B cell (primary cell): ENCODE measurements at regions not wholly inside any gene's neighbourhood (a gene's known extent, or its start where the extent isn't known, plus 50 kb on each side); places are given as distances from the start of the nearest gene placed in this dataset.

Experiments
- ATAC-seq: fragments of 200-7000 bp; cut with Tn5 transposase; one replicate; pipeline ENCODE4 v1.10.0; 2021; ENCODE audit warnings: low read depth, mild to moderate bottlenecking, moderate number of reproducible peaks, moderate library complexity
- CTCF ChIA-PET: fragments of 350-600 bp; sonication (Branson Sonifier 250); formaldehyde crosslinking; loops from one replicate; lab custom pipeline; 2021; ENCODE audit warnings: antibody characterized with exemption, inconsistent platforms; lab: Charles Lee
- POLR2A ChIA-PET: fragments of 350-600 bp; sonication (Branson Sonifier 250); formaldehyde crosslinking; loops from one replicate; lab custom pipeline; 2021; ENCODE audit warnings: antibody characterized with exemption; lab: Charles Lee
- DNase-seq: peaks from one replicate; pipeline ENCODE4 v3.0.0; 2013
- H2AFZ ChIP-seq: 2 replicates; pipeline ENCODE4 v1.6.1; 2012; ENCODE audit warnings: mild to moderate bottlenecking, low read depth, low read length; ENCODE audit not compliant: insufficient read depth, poor library complexity, severe bottlenecking
- H3K27ac ChIP-seq, 2 donors: 1 replicate in 1 of 2; 2 replicates in 1 of 2; pipeline ENCODE4 v1.5.1; 2012 to 2013; ENCODE audit warnings: low read length in 2 of 2, mild to moderate bottlenecking in 2 of 2, moderate library complexity in 1 of 2
- H3K27me3 ChIP-seq, 4 experiments: fragments of 200-600 bp in 1 of 4; sonication (generic) in 1 of 4; replicated peaks in 1 of 4; 1 replicate in 2 of 4; 2 replicates in 2 of 4; pipeline versions ENCODE4 v1.6.1 to v1.7.0; 2013 to 2016; ENCODE audit warnings: low read length in 3 of 4, mild to moderate bottlenecking in 2 of 4, mixed read lengths in 1 of 4, moderate library complexity in 1 of 4; ENCODE audit not compliant: insufficient read depth in 4 of 4, control insufficient read depth in 3 of 4; ENCODE audit errors: control extremely low read depth in 1 of 4
- H3K36me3 ChIP-seq, 2 experiments: replicated peaks in 1 of 2; 1 replicate in 1 of 2; 2 replicates in 1 of 2; pipeline versions ENCODE4 v1.6.1 to v1.7.1; 2013; ENCODE audit warnings: low read length in 1 of 2; ENCODE audit not compliant: insufficient read depth in 2 of 2, control insufficient read depth in 1 of 2; ENCODE audit errors: control extremely low read depth in 1 of 2, extremely low read depth in 1 of 2
- H3K4me1 ChIP-seq, 2 donors: fragments of 200-600 bp in 1 of 2; sonication (generic) in 1 of 2; 1 replicate in 1 of 2; 2 replicates in 1 of 2; pipeline versions ENCODE4 v1.5.1 to v1.6.1; 2013 to 2017; ENCODE audit warnings: low read length in 2 of 2; ENCODE audit not compliant: control insufficient read depth in 2 of 2, insufficient read depth in 2 of 2
- H3K4me2 ChIP-seq: replicated peaks from 2 replicates; pipeline ENCODE3; 2012; ENCODE audit warnings: mild to moderate bottlenecking, low read depth, low read length; ENCODE audit not compliant: poor library complexity, severe bottlenecking
- H3K4me3 ChIP-seq, 5 experiments: fragments of 200-600 bp in 1 of 5; sonication (generic) in 1 of 5; 1 replicate in 3 of 5; 2 replicates in 2 of 5; pipeline versions ENCODE4 v1.5.1 to v1.7.0; 2011 to 2016; ENCODE audit warnings: low read length in 4 of 5, mild to moderate bottlenecking in 4 of 5, low read depth in 2 of 5, control low read depth in 1 of 5, moderate library complexity in 1 of 5; ENCODE audit not compliant: insufficient read depth in 1 of 5; ENCODE audit errors: control extremely low read depth in 1 of 5, extremely low read depth in 1 of 5
- H3K79me2 ChIP-seq: fragments of 200-600 bp; sonication (generic); one replicate; pipeline ENCODE4 v1.6.0; 2016; ENCODE audit warnings: low read length; ENCODE audit not compliant: control insufficient read depth, insufficient read depth
- H3K9ac ChIP-seq: fragments of 200-600 bp; sonication (generic); 2 replicates; pipeline ENCODE4 v1.6.1; 2017; ENCODE audit warnings: mild to moderate bottlenecking, low read length, moderate library complexity
- H3K9me3 ChIP-seq, 3 donors: one replicate each; pipeline versions ENCODE4 v1.6.1 to v1.7.1; 2013; ENCODE audit warnings: low read length in 2 of 3; ENCODE audit not compliant: control insufficient read depth in 2 of 3, insufficient read depth in 1 of 3; ENCODE audit errors: control extremely low read depth in 1 of 3
- H4K20me1 ChIP-seq: 2 replicates; pipeline ENCODE4 v1.6.0; 2012; ENCODE audit warnings: mild to moderate bottlenecking, low read length; ENCODE audit not compliant: insufficient read depth, control insufficient read depth, poor library complexity, severe bottlenecking
- H3K27ac Mint-ChIP-seq: one replicate; pipeline ENCODE4 v1.8.0; 2021; ENCODE audit warnings: mixed read lengths
- H3K27me3 Mint-ChIP-seq: one replicate; pipeline ENCODE4 v1.8.0; 2021; ENCODE audit warnings: mixed read lengths
- H3K4me1 Mint-ChIP-seq: one replicate; pipeline ENCODE4 v1.8.0; 2021; ENCODE audit warnings: mixed read lengths
- H3K4me3 Mint-ChIP-seq: one replicate; pipeline ENCODE4 v1.8.0; 2021; ENCODE audit warnings: mixed read lengths
- H3K9me3 Mint-ChIP-seq: one replicate; pipeline ENCODE4 v1.8.0; 2022; ENCODE audit warnings: mixed read lengths; ENCODE audit not compliant: insufficient read depth
- CTCF ChIP-seq: fragments of 200-600 bp; IDR thresholded peaks from one replicate; pipeline ENCODE4 v1.8.0; 2022; ENCODE audit warnings: antibody characterized with exemption, mild to moderate bottlenecking
- EZH2 ChIP-seq: IDR thresholded peaks from 2 replicates; pipeline ENCODE4 v1.6.1; 2012; ENCODE audit warnings: borderline replicate concordance, low read depth, mild to moderate bottlenecking, moderate library complexity, low read length; ENCODE audit not compliant: insufficient read depth, poor library complexity, severe bottlenecking
- WGBS: methylation state at CpG from one replicate; pipeline ENCODE4 v1.1.5; 2013; ENCODE audit warnings: missing lambda C conversion rate; ENCODE audit not compliant: insufficient coverage; 5-methylcytosine and 5-hydroxymethylcytosine counted together
- intact Hi-C: fragments of 100-400 bp; cut with micrococcal nuclease; formaldehyde crosslinking; loops from one replicate; pipeline ENCODE4 v1.10.0; 2022

DNA sequence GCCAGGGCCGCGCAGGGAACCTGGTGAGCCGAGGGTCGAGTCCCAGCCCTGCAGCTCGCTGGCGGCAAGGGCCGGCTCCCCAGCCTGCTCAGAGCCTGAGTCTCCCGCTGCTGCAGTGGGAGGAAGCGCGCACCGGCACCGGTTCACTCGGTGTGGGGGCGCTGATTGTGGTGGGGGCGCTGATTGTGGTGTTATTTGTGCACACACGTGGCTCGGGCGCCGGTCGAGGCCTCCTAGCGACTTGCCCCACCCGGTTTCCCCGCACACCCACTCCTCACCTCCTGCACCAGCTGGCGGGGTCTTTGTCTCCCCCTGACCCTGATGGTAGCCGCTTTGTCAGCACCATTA is 266.7 kb downstream of the NSG2 start:
- peak overlapping the region; percentile 73 for H3K4me2 ChIP-seq
- H2AFZ ChIP-seq = peak overlapping the region; percentile 56
- H3K4me1 Mint-ChIP-seq = peaks cover 2% of the 10 kb centered on the region
- ChIA-PET CTCF (interaction anchor here (0.9 to 1.6 kb wide), 5 partner anchors 9 to 1018 kb away, joined by 3 to 6 read pairs (median 4); no protein-coding TSS in a partner anchor), POLR2A (no interaction called here)
- no peak overlapping the region for H3K4me3 ChIP-seq
- H3K27ac ChIP-seq = no peak overlapping the region
- H3K9ac ChIP-seq = no peak overlapping the region
- WGBS = 21% methylated on average over 11 of the region's 25 CpGs
- intact Hi-C loops = no loop called here
- H3K9me3 ChIP-seq = peaks cover 0 to 12% (median 0%) of the 10 kb centered on the region in 3 donors
- H3K27ac Mint-ChIP-seq = no peak overlapping the region
- no peak for DNase-seq
- TF ChIP-seq CTCF (peak; percentile 22), EZH2 (no peak)
- no peaks in the 10 kb centered on the region for H3K79me2 ChIP-seq
- peaks cover 4 to 8% of the 10 kb centered on the region in 2 donors for H3K4me1 ChIP-seq
- peaks cover 0 to 20% (median 10%) of the 10 kb centered on the region in 4 experiments for H3K27me3 ChIP-seq
- H3K36me3 ChIP-seq = no peaks in the 10 kb centered on the region
- H3K9me3 Mint-ChIP-seq = no peaks in the 10 kb centered on the region
- H4K20me1 ChIP-seq = no peaks in the 10 kb centered on the region
- no peak for ATAC-seq
- H3K27me3 Mint-ChIP-seq = peaks cover 37% of the 10 kb centered on the region
- H3K4me3 Mint-ChIP-seq = no peak overlapping the region

DNA sequence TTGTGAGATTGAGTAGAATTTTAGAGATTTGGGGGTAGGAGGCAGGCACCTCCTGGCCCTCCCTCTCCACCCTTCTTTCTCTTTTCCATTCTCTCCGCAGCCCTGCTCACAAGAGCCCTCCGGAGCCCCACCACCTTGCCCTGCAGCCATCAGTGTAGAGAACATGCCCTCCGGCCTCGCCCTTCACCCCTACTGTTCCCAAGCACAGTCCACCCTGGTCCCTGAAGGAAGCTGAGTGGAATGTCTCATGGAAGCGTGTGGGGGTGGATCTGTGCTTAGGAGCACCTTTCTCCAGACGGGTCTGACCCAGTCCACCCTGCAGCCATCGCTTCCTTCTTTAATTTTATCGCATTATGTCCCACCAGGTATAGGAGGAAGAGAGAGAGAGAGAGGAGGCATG is 267.1 kb downstream of the NSG2 start:
- no peak for ATAC-seq
- ChIA-PET CTCF (interaction anchor here (0.9 to 1.2 kb wide), 2 partner anchors 693 to 1017 kb away, joined by 3 to 5 read pairs; no protein-coding TSS in a partner anchor), POLR2A (no interaction called here)
- intact Hi-C loops = no loop called here
- peaks cover 37% of the 10 kb centered on the region for H3K27me3 Mint-ChIP-seq
- no peaks in the 10 kb centered on the region for H3K9me3 Mint-ChIP-seq
- H3K36me3 ChIP-seq = no peaks in the 10 kb centered on the region
- peaks cover 0 to 20% (median 10%) of the 10 kb centered on the region in 4 experiments for H3K27me3 ChIP-seq
- peaks cover 4 to 8% of the 10 kb centered on the region in 2 donors for H3K4me1 ChIP-seq
- H4K20me1 ChIP-seq = no peaks in the 10 kb centered on the region
- no peak overlapping the region for H2AFZ ChIP-seq
- TF ChIP-seq EZH2 = no peak
- no peak for TF ChIP-seq CTCF
- no peak overlapping the region for H3K27ac Mint-ChIP-seq
- no peaks in the 10 kb centered on the region for H3K79me2 ChIP-seq
- peaks cover 0 to 11% (median 0%) of the 10 kb centered on the region in 3 donors for H3K9me3 ChIP-seq
- no peak overlapping the region for H3K27ac ChIP-seq
- no peak for DNase-seq
- H3K4me2 ChIP-seq = no peak overlapping the region
- H3K4me3 Mint-ChIP-seq = no peak overlapping the region
- H3K4me1 Mint-ChIP-seq = peaks cover 2% of the 10 kb centered on the region
- no peak overlapping the region for H3K4me3 ChIP-seq
- H3K9ac ChIP-seq = no peak overlapping the region
- WGBS = 93% methylated on average over 3 of the region's 8 CpGs
